Effector memory CD4-positive, alpha-beta T cell (primary cell): ENCODE measurements at regions not wholly inside any gene's neighbourhood (a gene's known extent, or its start where the extent isn't known, plus 50 kb on each side); places are given as distances from the start of the nearest gene placed in this dataset.

Experiments used
- DNase-seq, 3 donors: peaks; one replicate each; pipeline ENCODE4 v3.0.0-alpha.2; 2020
- H3K27ac ChIP-seq: 2 replicates; pipeline ENCODE4 v1.7.0; 2013; ENCODE audit warnings: mild to moderate bottlenecking, low read length, moderate library complexity; ENCODE audit not compliant: insufficient read depth, poor library complexity, severe bottlenecking
- H3K27me3 ChIP-seq: replicated peaks from 2 replicates; pipeline ENCODE4 v1.7.0; 2013; ENCODE audit warnings: mild to moderate bottlenecking, low read length; ENCODE audit not compliant: insufficient read depth, control insufficient read depth, poor library complexity, severe bottlenecking
- H3K36me3 ChIP-seq: 2 replicates; pipeline ENCODE4 v1.7.0; 2013; ENCODE audit warnings: mild to moderate bottlenecking, low read length, moderate library complexity; ENCODE audit not compliant: control insufficient read depth, insufficient read depth
- H3K4me1 ChIP-seq: 2 replicates; pipeline ENCODE4 v1.7.0; 2013; ENCODE audit warnings: low read length, mild to moderate bottlenecking; ENCODE audit not compliant: control insufficient read depth, insufficient read depth, poor library complexity, severe bottlenecking
- H3K4me3 ChIP-seq: 2 replicates; pipeline ENCODE4 v1.7.0; 2013; ENCODE audit warnings: low read length, low read depth, mild to moderate bottlenecking; ENCODE audit not compliant: insufficient read depth, poor library complexity, severe bottlenecking
- H3K9me3 ChIP-seq: 2 replicates; pipeline ENCODE4 v1.7.0; 2013; ENCODE audit warnings: mild to moderate bottlenecking, low read length, moderate library complexity; ENCODE audit not compliant: control insufficient read depth

- no peaks in the 10 kb centered on the region for H3K27me3 ChIP-seq
Observed at GRCh38 chr1:83511146-83511726, 487.7 kb downstream of the TTLL7 start.

GRCh38 chr1:83509301-83509781, 489.6 kb downstream of the TTLL7 start:
- H3K27me3 ChIP-seq: no peaks in the 10 kb centered on the region
- H3K36me3 ChIP-seq: no peaks in the 10 kb centered on the region
- no peaks in the 10 kb centered on the region for H3K4me1 ChIP-seq
- no peaks in the 10 kb centered on the region for H3K9me3 ChIP-seq
- no peak overlapping the region for H3K4me3 ChIP-seq
- no peak overlapping the region for H3K27ac ChIP-seq
- no peak for DNase-seq

More at GRCh38 chr1:83511146-83511726, 487.7 kb downstream of the TTLL7 start:
- Histone ChIP-seq H3K9me3 (no peaks in the 10 kb centered on the region), H3K27ac (no peak overlapping the region), H3K4me3 (no peak overlapping the region), H3K4me1 (no peaks in the 10 kb centered on the region), H3K36me3 (no peaks in the 10 kb centered on the region)
- DNase-seq: no peak

GRCh38 chr1:83508485-83509151, 490.3 kb downstream of the TTLL7 start:
- DNase-seq: peak in 2 of 3 donors; percentile 2
- peak overlapping the region; percentile 28 for H3K4me3 ChIP-seq

GRCh38 chr1:83505148-83505547, 493.8 kb downstream of the TTLL7 start:
- no peaks in the 10 kb centered on the region for H3K27me3 ChIP-seq
- no peaks in the 10 kb centered on the region for H3K36me3 ChIP-seq
- DNase-seq: no peak
- H3K9me3 ChIP-seq: no peaks in the 10 kb centered on the region
- H3K4me3 ChIP-seq: no peak overlapping the region
- no peaks in the 10 kb centered on the region for H3K4me1 ChIP-seq
- H3K27ac ChIP-seq: no peak overlapping the region

More at GRCh38 chr1:83508485-83509151, 490.3 kb downstream of the TTLL7 start:
- H3K36me3 ChIP-seq: no peaks in the 10 kb centered on the region
- H3K4me1 ChIP-seq: no peaks in the 10 kb centered on the region
- no peaks in the 10 kb centered on the region for H3K27me3 ChIP-seq
- no peaks in the 10 kb centered on the region for H3K9me3 ChIP-seq
- H3K27ac ChIP-seq: peak overlapping the region; percentile 54

GRCh38 chr1:83503153-83503552, 495.8 kb downstream of the TTLL7 start:
- H3K9me3 ChIP-seq: no peaks in the 10 kb centered on the region
- H3K4me3 ChIP-seq: no peak overlapping the region
- no peaks in the 10 kb centered on the region for H3K36me3 ChIP-seq
- no peaks in the 10 kb centered on the region for H3K4me1 ChIP-seq
- H3K27me3 ChIP-seq: no peaks in the 10 kb centered on the region
- H3K27ac ChIP-seq: no peak overlapping the region
- no peak for DNase-seq

- DNase-seq: no peak
- Histone ChIP-seq H3K36me3 (no peaks in the 10 kb centered on the region), H3K4me1 (no peaks in the 10 kb centered on the region), H3K27ac (no peak overlapping the region), H3K9me3 (no peaks in the 10 kb centered on the region), H3K4me3 (no peak overlapping the region), H3K27me3 (no peaks in the 10 kb centered on the region)
Observed at GRCh38 chr1:83500987-83501591, 497.8 kb downstream of the TTLL7 start.

GRCh38 chr1:83500531-83500930, 498.4 kb downstream of the TTLL7 start:
- DNase-seq: no peak
- H3K27me3 ChIP-seq: no peaks in the 10 kb centered on the region
- H3K9me3 ChIP-seq: no peaks in the 10 kb centered on the region
- H3K4me1 ChIP-seq: no peaks in the 10 kb centered on the region
- H3K27ac ChIP-seq: no peak overlapping the region
- H3K4me3 ChIP-seq: no peak overlapping the region
- H3K36me3 ChIP-seq: no peaks in the 10 kb centered on the region

- Histone ChIP-seq H3K9me3 (no peaks in the 10 kb centered on the region), H3K27ac (no peak overlapping the region), H3K4me1 (no peaks in the 10 kb centered on the region), H3K27me3 (no peaks in the 10 kb centered on the region), H3K36me3 (no peaks in the 10 kb centered on the region), H3K4me3 (no peak overlapping the region)
- no peak for DNase-seq
Observed at GRCh38 chr1:83499998-83500397, 498.9 kb downstream of the TTLL7 start.

- Histone ChIP-seq H3K9me3 (no peaks in the 10 kb centered on the region), H3K27ac (no peak overlapping the region), H3K27me3 (no peaks in the 10 kb centered on the region), H3K36me3 (no peaks in the 10 kb centered on the region), H3K4me3 (no peak overlapping the region), H3K4me1 (no peaks in the 10 kb centered on the region)
- no peak for DNase-seq
Observed at GRCh38 chr1:83497563-83497962, 501.4 kb downstream of the TTLL7 start.

GRCh38 chr1:83495560-83495959, 503.4 kb downstream of the TTLL7 start:
- DNase-seq: no peak
- Histone ChIP-seq H3K27me3 (no peaks in the 10 kb centered on the region), H3K36me3 (no peaks in the 10 kb centered on the region), H3K4me3 (no peak overlapping the region), H3K4me1 (no peaks in the 10 kb centered on the region), H3K27ac (no peak overlapping the region), H3K9me3 (no peaks in the 10 kb centered on the region)
